ENCODE measurements at regions not wholly inside any gene's neighbourhood (a gene's known extent, or its start where the extent isn't known, plus 50 kb on each side); places are given as distances from the start of the nearest gene placed in this dataset.

- Mint-ChIP-seq H3K27ac (no peak overlapping the region), H3K9me3 (no peaks in the 10 kb centered on the region), H3K36me3 (no peaks in the 10 kb centered on the region)
- DNase-seq (ENCODE audit: low spot score in 2 of 2) (no peak), ATAC-seq (no peak)
These were observed 494.2 kb upstream of the THBS1 start for GRCh38 chr15:39086641-39087040.

DNA sequence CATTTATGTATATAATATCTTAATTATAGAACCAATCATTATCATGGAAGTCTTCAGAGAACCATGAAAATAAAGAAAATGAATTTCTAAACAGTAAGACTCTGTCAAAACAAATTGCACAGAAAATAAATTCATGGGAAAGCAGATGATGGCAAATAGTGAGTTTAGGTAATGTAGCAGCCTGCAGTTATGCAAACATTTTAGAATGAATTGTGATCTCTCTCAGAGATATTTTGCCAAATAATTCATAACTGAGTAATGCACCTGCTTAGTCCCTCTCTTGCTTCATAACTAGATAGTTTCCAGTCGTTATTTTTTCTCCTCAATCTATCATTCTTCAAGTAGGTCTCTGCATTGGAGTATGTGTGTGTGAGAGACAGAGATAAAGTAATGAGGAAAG is 492.7 kb upstream of the THBS1 start:
- no peaks in the 10 kb centered on the region for H3K9me3 Mint-ChIP-seq
- H3K36me3 Mint-ChIP-seq, result no peaks in the 10 kb centered on the region
- H3K27ac Mint-ChIP-seq, result no peak overlapping the region
- ATAC-seq (no peak), DNase-seq (ENCODE audit: low spot score in 2 of 2) (no peak)

- Mint-ChIP-seq H3K27ac (no peak overlapping the region), H3K9me3 (no peaks in the 10 kb centered on the region), H3K36me3 (no peaks in the 10 kb centered on the region)
- ATAC-seq (no peak), DNase-seq (ENCODE audit: low spot score in 2 of 2) (no peak)
These were observed 488.5 kb upstream of the THBS1 start for GRCh38 chr15:39092354-39092753.

DNA sequence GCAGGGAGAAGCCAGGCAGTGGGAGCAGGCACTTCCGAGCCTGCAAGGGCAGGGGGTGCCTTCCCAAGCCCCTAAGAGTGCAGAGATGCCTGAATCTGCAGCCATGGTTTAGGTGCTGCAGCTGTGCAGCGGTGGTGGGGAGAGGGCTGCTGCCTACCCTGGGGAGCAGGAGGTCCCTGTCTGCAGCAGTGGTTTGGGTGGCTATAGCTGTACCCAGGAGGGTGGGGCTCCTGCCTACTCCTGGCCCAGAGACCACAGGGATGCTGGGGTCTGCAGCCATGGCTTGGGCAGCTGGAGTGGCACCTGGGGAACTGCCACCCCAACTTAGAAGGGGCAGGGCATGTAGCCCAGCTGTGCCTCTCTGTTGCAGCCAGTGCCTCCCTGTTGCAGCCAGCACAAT is 488.1 kb upstream of the THBS1 start:
- no peak for DNase-seq (ENCODE audit: low spot score in 2 of 2)
- H3K36me3 Mint-ChIP-seq, result no peaks in the 10 kb centered on the region
- H3K27ac Mint-ChIP-seq, result no peak overlapping the region
- no peak for ATAC-seq
- H3K9me3 Mint-ChIP-seq, result no peaks in the 10 kb centered on the region

GRCh38 chr15:39094116-39094515 is 486.8 kb upstream of the THBS1 start:
- Mint-ChIP-seq H3K9me3 (no peaks in the 10 kb centered on the region), H3K36me3 (no peaks in the 10 kb centered on the region), H3K27ac (no peak overlapping the region)
- no peak for DNase-seq (ENCODE audit: low spot score in 2 of 2)
- ATAC-seq, result no peak

GRCh38 chr15:39095218-39095879 is 485.5 kb upstream of the THBS1 start:
- Mint-ChIP-seq H3K27ac (no peak overlapping the region), H3K9me3 (no peaks in the 10 kb centered on the region), H3K36me3 (no peaks in the 10 kb centered on the region)
- DNase-seq (ENCODE audit: low spot score in 2 of 2) (no peak), ATAC-seq (no peak)

DNA sequence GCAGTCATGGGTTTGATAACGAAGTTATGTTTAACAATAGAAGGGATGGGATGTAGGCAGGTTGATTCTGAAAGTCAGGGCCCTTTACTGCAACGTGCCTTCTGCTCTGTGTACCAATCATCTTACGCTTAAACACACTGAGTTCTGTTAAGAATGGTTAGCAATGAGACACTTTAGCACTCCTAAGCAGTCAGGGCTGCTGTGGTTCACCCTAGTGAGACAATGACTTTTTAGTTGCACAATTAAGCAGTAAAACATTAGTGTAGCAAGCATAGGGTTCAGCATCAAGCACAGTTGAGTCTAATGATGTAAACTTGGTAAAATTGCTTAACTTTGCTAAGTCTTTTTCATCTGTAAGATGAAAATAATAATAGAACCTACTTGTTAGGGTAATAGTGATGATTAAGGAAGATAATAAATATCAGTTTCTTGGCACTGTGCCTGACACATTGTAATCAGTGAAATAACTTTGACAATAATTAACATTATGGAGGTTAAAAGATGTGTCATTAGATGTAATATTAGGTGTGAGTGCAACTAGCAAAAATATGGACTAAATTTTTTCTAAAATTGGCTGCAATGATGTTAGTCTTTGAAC is 484.2 kb upstream of the THBS1 start:
- ATAC-seq (no peak), DNase-seq (ENCODE audit: low spot score in 2 of 2) (no peak)
- Mint-ChIP-seq H3K9me3 (no peaks in the 10 kb centered on the region), H3K27ac (no peak overlapping the region), H3K36me3 (no peaks in the 10 kb centered on the region)

GRCh38 chr15:39099524-39099923 is 481.4 kb upstream of the THBS1 start:
- peaks cover 5 to 8% of the 10 kb centered on the region in 2 donors for H3K9me3 Mint-ChIP-seq
- ATAC-seq, result no peak
- DNase-seq (ENCODE audit: low spot score in 2 of 2), result no peak
- H3K27ac Mint-ChIP-seq, result no peak overlapping the region
- no peaks in the 10 kb centered on the region for H3K36me3 Mint-ChIP-seq

GRCh38 chr15:39100106-39100660 is 480.7 kb upstream of the THBS1 start:
- no peak for DNase-seq (ENCODE audit: low spot score in 2 of 2)
- H3K36me3 Mint-ChIP-seq, result no peaks in the 10 kb centered on the region
- H3K9me3 Mint-ChIP-seq, result peaks cover 5 to 8% of the 10 kb centered on the region in 2 donors
- no peak for ATAC-seq
- no peak overlapping the region for H3K27ac Mint-ChIP-seq

GRCh38 chr15:39102431-39102830 is 478.4 kb upstream of the THBS1 start:
- H3K27ac Mint-ChIP-seq, result no peak overlapping the region
- ATAC-seq, result no peak
- no peak for DNase-seq (ENCODE audit: low spot score in 2 of 2)
- no peaks in the 10 kb centered on the region for H3K36me3 Mint-ChIP-seq
- H3K9me3 Mint-ChIP-seq, result peaks cover 5 to 12% of the 10 kb centered on the region in 2 donors

GRCh38 chr15:39106950-39107349 is 473.9 kb upstream of the THBS1 start:
- Mint-ChIP-seq H3K9me3 (peaks cover 5 to 12% of the 10 kb centered on the region in 2 donors), H3K36me3 (no peaks in the 10 kb centered on the region), H3K27ac (no peak overlapping the region)
- no peak for ATAC-seq
- no peak for DNase-seq (ENCODE audit: low spot score in 2 of 2)

DNA sequence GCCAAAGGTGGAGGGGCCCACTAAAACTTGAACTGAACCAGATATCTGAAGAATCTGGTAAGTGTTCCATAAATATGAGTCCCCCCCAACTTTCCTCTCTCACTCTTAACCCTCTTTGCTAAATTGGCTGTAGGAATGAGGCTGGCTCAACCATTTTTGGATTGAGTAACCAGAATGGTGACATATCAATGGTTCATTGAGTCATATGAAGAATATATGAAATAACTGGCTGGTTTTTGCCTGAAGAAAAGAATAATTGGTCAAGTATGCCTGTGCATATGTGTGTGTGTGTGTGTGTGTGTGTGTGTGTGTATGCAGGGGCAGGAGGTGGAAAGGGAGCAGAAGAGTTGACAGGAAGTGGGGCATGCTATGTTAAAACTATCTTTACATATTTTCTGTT is 472.9 kb upstream of the THBS1 start:
- Mint-ChIP-seq H3K36me3 (no peaks in the 10 kb centered on the region), H3K27ac (no peak overlapping the region), H3K9me3 (peaks cover 2 to 8% of the 10 kb centered on the region in 2 donors)
- no peak for ATAC-seq
- no peak for DNase-seq (ENCODE audit: low spot score in 2 of 2)

GRCh38 chr15:39110336-39110735 is 470.5 kb upstream of the THBS1 start:
- ATAC-seq (no peak), DNase-seq (ENCODE audit: low spot score in 2 of 2) (no peak)
- peaks cover 4% of the 10 kb centered on the region in 2 donors for H3K9me3 Mint-ChIP-seq
- no peak overlapping the region for H3K27ac Mint-ChIP-seq
- H3K36me3 Mint-ChIP-seq, result peaks cover 0 to 8% of the 10 kb centered on the region in 2 donors

- Mint-ChIP-seq H3K9me3 (peaks cover 4% of the 10 kb centered on the region in 2 donors), H3K27ac (no peak overlapping the region), H3K36me3 (peaks cover 0 to 8% of the 10 kb centered on the region in 2 donors)
- no peak for ATAC-seq
- DNase-seq (ENCODE audit: low spot score in 2 of 2), result no peak
These were observed 470.1 kb upstream of the THBS1 start for GRCh38 chr15:39110746-39111145.

GRCh38 chr15:39113741-39114140 is 467.1 kb upstream of the THBS1 start:
- no peak for ATAC-seq
- Mint-ChIP-seq H3K9me3 (peaks cover 4 to 8% of the 10 kb centered on the region in 2 donors), H3K27ac (no peak overlapping the region), H3K36me3 (peaks cover 6 to 14% of the 10 kb centered on the region in 2 donors)
- no peak for DNase-seq (ENCODE audit: low spot score in 2 of 2)

DNA sequence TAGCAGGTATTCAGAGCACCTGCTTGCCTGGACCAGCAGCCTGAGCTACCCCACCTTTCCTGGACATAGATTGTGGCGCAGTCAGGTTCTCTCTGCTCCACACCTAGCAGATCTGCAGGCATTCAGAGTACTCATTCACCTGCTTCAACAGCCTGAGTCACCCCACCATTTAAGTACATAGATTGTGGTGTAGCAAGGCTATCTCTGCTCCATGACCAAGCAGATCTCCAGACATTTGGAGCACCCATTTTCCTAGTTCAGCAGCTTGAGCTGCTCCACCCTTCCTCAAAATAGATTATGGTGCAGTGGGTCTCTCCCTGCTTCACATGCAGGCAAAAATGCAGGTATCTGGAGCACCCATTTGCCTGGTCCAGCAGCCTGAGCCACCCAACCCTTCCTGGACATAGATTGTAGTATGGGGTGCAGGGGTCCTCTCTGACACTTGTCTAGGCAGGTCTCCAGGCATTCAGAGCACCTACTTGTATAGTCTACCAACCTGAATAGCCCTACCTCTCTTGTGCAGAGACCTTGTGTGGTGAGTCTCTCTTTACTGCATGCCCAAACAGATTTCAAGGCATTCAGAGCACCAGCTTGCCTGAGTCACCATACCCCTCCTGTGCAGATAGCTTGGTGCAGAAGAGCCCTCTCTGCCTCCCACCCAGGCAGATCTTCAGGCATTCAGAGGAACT is 466.0 kb upstream of the THBS1 start:
- Mint-ChIP-seq H3K36me3 (peaks cover 6 to 14% of the 10 kb centered on the region in 2 donors), H3K9me3 (peaks cover 4 to 8% of the 10 kb centered on the region in 2 donors), H3K27ac (no peak overlapping the region)
- no peak for ATAC-seq
- no peak for DNase-seq (ENCODE audit: low spot score in 2 of 2)

DNA sequence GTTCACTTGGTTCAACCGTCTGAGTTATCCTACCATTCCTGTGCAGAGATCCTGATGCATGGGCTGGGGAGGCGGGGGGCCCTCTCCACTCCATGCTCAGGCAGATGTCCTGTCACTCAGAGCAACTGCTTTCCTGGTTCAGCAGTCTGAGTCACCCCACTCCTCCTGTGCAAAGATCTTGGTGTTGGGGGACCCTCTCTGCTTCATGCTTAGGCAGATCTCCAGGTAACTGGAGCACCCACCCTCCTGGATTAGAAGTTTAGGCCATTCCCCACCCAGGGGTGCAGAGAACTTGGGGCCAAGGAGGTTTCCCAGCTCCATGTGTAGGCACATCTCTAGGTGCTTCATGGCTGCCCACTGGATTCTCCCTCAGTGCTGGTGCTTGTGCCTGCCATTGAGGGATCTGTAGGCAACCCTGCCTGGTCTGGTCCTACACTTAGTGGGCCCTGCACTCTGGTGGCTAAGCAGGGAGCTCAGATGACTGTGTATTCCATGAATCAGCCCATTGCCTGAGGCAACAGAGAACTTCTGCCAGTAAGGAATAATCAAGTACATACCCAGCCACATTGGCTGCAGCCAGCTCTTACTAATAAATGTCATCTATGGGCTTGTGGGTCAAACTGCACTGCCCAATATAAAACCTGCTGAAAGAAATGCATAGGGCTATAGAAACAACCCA is 465.4 kb upstream of the THBS1 start:
- Mint-ChIP-seq H3K9me3 (peaks cover 4 to 8% of the 10 kb centered on the region in 2 donors), H3K27ac (no peak overlapping the region), H3K36me3 (peaks cover 6 to 14% of the 10 kb centered on the region in 2 donors)
- ATAC-seq (no peak), DNase-seq (ENCODE audit: low spot score in 2 of 2) (no peak)
